Erythroblast (primary cell): ENCODE measurements at regions not wholly inside any gene's neighbourhood (a gene's known extent, or its start where the extent isn't known, plus 50 kb on each side); places are given as distances from the start of the nearest gene placed in this dataset.

ENCODE experiments used
- GATA1 ChIP-seq: IDR thresholded peaks from 2 replicates; pipeline ENCODE4 v1.6.1; 2011; ENCODE audit warnings: low read depth, mild to moderate bottlenecking, control low read depth, low read length, moderate library complexity
- POLR2A ChIP-seq: IDR thresholded peaks from 2 replicates; pipeline ENCODE4 v1.6.1; 2011; ENCODE audit warnings: mild to moderate bottlenecking, low read length

GRCh38 chr13:80117515-80117914 is 223.4 kb downstream of the SPRY2 start:
- TF ChIP-seq POLR2A: no peak
- no peak for TF ChIP-seq GATA1
